ENCODE measurements at regions not wholly inside any gene's neighbourhood (a gene's known extent, or its start where the extent isn't known, plus 50 kb on each side); places are given as distances from the start of the nearest gene placed in this dataset.

DNA sequence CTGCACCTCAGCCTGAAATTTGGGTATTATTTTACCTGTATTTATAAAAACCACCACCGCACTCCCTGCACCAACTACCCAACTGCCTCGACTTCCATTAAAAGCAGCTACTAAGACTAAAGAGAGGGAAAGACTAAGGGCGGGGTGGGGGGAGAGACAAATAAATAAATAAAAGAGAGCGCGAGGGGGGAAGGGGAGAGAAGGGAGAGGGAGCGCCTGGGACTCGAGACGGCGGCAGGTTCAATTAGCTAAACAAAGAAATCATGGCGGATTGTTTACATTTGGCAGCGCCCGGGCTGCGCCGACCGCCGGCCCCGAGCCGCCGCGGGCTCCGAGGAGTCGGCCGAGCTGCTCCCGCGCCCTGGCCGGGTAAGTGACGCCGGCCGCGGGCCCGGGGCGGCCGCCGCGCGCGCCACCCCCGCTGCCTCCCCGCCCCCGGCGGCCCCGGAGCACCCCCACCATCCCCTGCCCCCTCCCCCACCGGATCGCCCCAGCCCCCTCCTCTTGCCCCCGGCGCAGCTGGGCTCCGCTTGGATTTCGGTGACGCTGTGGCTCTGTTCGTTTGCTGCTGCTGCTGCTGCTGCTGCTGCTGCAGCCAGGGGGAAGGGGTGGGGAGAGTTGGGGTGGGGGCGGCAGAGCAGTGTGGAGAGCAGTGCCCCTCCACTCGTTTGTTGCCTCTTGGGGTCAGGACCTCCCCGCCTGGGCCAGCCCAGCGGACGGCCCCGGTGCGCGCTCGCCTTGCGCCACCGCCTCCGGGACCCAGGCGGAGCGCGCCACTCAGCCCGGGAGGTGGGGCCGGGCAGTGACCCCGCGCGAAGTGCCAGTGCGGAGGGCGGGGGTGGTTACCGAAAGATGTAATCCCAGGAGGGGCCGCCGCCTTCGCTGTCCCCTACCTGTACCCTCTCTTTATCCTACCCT, 187.2 kb upstream of the FANCL start:
- TF ChIP-seq, protein P1, sequence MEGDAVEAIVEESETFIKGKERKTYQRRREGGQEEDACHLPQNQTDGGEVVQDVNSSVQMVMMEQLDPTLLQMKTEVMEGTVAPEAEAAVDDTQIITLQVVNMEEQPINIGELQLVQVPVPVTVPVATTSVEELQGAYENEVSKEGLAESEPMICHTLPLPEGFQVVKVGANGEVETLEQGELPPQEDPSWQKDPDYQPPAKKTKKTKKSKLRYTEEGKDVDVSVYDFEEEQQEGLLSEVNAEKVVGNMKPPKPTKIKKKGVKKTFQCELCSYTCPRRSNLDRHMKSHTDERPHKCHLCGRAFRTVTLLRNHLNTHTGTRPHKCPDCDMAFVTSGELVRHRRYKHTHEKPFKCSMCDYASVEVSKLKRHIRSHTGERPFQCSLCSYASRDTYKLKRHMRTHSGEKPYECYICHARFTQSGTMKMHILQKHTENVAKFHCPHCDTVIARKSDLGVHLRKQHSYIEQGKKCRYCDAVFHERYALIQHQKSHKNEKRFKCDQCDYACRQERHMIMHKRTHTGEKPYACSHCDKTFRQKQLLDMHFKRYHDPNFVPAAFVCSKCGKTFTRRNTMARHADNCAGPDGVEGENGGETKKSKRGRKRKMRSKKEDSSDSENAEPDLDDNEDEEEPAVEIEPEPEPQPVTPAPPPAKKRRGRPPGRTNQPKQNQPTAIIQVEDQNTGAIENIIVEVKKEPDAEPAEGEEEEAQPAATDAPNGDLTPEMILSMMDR (IDR thresholded peaks at IDR 0.05; ENCODE audit: low read depth, low read length) = no peak
- no peak for DNase-seq (ENCODE audit: extremely low read depth, low read depth)

DNA sequence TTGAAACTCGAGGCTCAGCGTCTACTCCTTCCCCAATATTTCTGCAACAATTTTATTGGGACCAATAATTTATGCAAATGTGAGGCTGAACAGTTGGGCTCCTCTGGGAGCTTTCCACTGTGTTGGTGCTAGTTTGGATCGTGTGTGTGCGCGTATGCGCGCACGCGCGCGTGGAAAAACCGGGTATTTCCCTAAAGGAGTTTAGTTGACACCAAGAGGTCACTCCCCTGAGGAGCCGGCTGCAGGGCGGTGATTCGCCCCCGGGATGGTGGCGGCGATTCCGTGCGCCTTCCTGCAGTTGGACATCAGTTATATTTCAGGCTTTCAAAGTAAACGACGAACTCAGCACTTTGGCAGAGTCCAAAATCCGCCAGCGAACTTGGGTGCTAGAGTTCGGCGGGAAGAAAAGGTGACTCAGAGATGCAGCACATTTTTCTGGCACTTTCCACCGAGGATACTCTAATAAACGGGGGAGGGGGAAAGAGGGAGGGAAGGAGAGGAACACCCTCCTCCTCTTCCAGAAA, 186.5 kb upstream of the FANCL start:
- DNase-seq (ENCODE audit: extremely low read depth, low read depth) = no peak
- TF ChIP-seq, protein P1 (IDR thresholded peaks at IDR 0.05; ENCODE audit: low read depth, low read length) = no peak

DNA sequence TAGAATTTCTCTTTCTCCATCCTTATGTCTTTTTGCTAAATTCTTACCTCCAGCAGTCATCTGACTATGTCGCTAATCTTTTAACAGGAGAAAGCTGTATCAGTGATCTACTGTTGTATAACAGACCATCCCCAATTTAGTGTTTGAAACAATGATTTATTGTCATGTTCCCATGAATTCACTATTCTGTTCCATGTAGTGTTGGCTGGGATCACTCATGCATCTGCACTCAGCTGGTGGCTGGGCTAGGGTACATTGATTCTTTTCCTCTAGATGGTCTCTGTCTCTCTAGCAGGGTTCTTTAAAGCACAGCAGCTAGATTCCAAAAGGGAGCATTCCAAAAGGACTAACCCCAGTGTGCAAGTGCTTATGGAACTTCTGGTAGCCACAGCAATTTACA, 184.2 kb upstream of the FANCL start:
- TF ChIP-seq, protein P1 (IDR thresholded peaks at IDR 0.05; ENCODE audit: low read depth, low read length) = no peak
- no peak for DNase-seq (ENCODE audit: extremely low read depth, low read depth)

DNA sequence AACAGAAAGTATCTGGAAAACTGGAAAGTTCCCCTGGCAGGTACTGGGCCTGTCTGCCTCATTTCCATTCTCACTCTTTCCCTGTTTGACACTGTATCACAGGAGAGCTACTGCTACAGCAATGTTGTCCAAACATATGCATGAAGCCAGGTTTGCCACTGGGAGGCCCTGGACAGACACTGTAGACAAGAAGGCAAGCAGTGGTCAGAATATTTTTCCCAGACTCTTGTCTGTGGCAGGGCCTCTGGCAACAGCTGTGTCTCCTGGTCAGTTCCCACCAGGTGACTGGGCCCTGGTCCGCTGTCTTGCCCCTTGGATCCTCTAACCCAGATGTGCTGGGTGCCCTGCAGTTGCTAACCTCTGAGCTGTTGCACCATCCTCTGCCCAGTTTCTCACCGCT, 178.9 kb upstream of the FANCL start:
- TF ChIP-seq, protein P1 (IDR thresholded peaks at IDR 0.05; ENCODE audit: low read depth, low read length) = no peak
- no peak for DNase-seq (ENCODE audit: extremely low read depth, low read depth)

DNA sequence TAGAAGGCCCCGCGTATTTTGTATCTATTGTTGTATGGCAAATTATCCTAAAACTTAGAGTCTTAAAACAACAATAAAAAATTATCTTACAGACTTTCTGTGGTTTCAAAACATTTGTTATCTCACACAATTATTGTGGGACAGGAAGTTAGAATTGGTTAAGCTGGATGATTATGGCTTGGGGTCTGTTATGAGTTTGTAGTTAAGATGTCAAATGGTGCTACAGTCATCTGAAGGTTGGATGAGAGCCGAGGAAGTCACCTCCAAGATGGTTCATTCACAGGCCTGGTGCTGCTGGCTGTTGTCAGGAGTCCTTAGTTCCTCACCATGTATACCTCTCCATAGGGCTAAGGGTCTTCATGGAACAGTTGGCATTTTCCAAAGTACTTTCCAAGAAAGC, 175.6 kb upstream of the FANCL start:
- TF ChIP-seq, protein P1 (IDR thresholded peaks at IDR 0.05; ENCODE audit: low read depth, low read length) = no peak
- DNase-seq (ENCODE audit: extremely low read depth, low read depth) = no peak

DNA sequence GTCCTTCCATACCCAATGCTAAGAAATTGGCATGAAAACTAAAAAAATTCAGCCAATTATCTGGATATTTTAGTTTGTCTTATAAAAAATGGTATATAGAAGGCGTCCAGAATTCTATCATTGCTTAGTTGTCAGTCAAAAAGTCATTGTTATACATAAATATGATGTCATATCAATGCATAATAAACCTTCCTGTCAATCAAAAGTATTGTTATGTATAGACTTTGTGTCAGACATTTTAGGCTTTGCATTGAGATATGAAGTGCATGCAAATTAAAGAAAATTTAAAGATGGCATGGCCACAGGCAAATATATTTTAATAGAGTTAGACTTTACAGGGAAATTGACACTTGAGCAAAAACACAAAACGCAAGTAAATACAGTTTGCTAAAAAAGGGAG, 173.4 kb upstream of the FANCL start:
- DNase-seq (ENCODE audit: extremely low read depth, low read depth) = no peak
- TF ChIP-seq, protein P1 (IDR thresholded peaks at IDR 0.05; ENCODE audit: low read depth, low read length) = no peak

DNA sequence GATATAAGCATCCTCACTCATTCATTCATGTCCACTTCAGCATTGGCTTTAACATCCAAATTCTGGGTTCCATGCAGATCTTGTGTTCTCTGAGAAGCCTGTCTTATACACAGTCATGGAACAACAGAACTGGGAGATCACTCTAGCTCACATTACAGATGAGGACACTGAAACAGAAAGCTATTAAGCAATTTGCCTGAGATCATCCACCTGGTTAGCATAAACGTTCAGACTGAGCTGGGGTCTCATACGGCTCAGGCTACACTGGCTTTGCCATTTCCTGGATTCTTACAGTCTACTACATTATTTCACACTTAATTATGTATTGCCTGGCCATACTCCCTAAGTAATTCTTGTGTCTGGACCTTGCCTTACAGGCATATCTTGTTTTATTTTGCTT, 169.4 kb upstream of the FANCL start:
- no peak for DNase-seq (ENCODE audit: extremely low read depth, low read depth)
- TF ChIP-seq, protein P1 (IDR thresholded peaks at IDR 0.05; ENCODE audit: low read depth, low read length) = no peak
